GM18508 (cell line): ENCODE measurements at regions not wholly inside any gene's neighbourhood (a gene's known extent, or its start where the extent isn't known, plus 50 kb on each side); places are given as distances from the start of the nearest gene placed in this dataset.
"Not testable (repeated sequence)": the region's sequence is repeated elsewhere in the genome, so short reads cannot be mapped to it uniquely, and the experiment has no call there.

ENCODE experiments used
- ATAC-seq: cut with Tn5 transposase; IDR thresholded peaks from one replicate; pipeline ENCODE4 v1.9.1; 2021; ENCODE audit warnings: moderate number of reproducible peaks; ENCODE audit not compliant: insufficient read depth, unreplicated experiment

GRCh38 chr7:121745856-121746255 lies 127.1 kb upstream of the PTPRZ1 start:
- ATAC-seq: no peak

- no peak for ATAC-seq
Observed at GRCh38 chr7:121744877-121745276, 128.1 kb upstream of the PTPRZ1 start.

- ATAC-seq: no peak
Observed at GRCh38 chr7:121744319-121744718, 128.6 kb upstream of the PTPRZ1 start.

GRCh38 chr7:121741896-121742295 lies 131.1 kb upstream of the PTPRZ1 start:
- no peak for ATAC-seq

GRCh38 chr7:121739465-121739864 lies 133.5 kb upstream of the PTPRZ1 start:
- ATAC-seq: no peak

- ATAC-seq: no peak
Observed at GRCh38 chr7:121730869-121731268, 142.1 kb upstream of the PTPRZ1 start.

GRCh38 chr7:121714559-121715303 lies 158.2 kb upstream of the PTPRZ1 start:
- no peak for ATAC-seq

GRCh38 chr7:121712961-121713360 lies 160.0 kb upstream of the PTPRZ1 start:
- not testable (repeated sequence) for ATAC-seq

- ATAC-seq: no peak
Observed at GRCh38 chr7:121697731-121698316, 175.1 kb upstream of the PTPRZ1 start.

GRCh38 chr7:121696954-121697353 lies 176.0 kb upstream of the PTPRZ1 start:
- ATAC-seq: no peak

GRCh38 chr7:121689749-121690148 lies 183.2 kb upstream of the PTPRZ1 start:
- ATAC-seq: no peak

- ATAC-seq: no peak
Observed at GRCh38 chr7:121681700-121682099, 191.3 kb upstream of the PTPRZ1 start.

- ATAC-seq: no peak
Observed at GRCh38 chr7:121676168-121676567, 196.8 kb upstream of the PTPRZ1 start.

- ATAC-seq: not testable (repeated sequence)
Observed at GRCh38 chr7:121674455-121674854, 198.5 kb upstream of the PTPRZ1 start.

GRCh38 chr7:121669144-121669543 lies 203.8 kb upstream of the PTPRZ1 start:
- no peak for ATAC-seq

- ATAC-seq: no peak
Observed at GRCh38 chr7:121666306-121666705, 206.7 kb upstream of the PTPRZ1 start.

- no peak for ATAC-seq
Observed at GRCh38 chr7:121643320-121643719, 229.6 kb upstream of the PTPRZ1 start.

- no peak for ATAC-seq
Observed at GRCh38 chr7:121639705-121640104, 233.3 kb upstream of the PTPRZ1 start.

GRCh38 chr7:121638286-121638685 lies 234.7 kb upstream of the PTPRZ1 start:
- no peak for ATAC-seq

GRCh38 chr7:121634356-121634755 lies 238.2 kb upstream of the FAM3C start:
- no peak for ATAC-seq

GRCh38 chr7:121633186-121633585 lies 237.1 kb upstream of the FAM3C start:
- ATAC-seq: no peak

GRCh38 chr7:121624958-121625357 lies 228.8 kb upstream of the FAM3C start:
- ATAC-seq: no peak
